Stomach (tissue), 8 donors: ENCODE measurements at regions not wholly inside any gene's neighbourhood (a gene's known extent, or its start where the extent isn't known, plus 50 kb on each side); places are given as distances from the start of the nearest gene placed in this dataset.

Experiments used
- DNase-seq, 2 donors: peaks; one replicate each; pipeline versions ENCODE4 v3.0.0 to v3.0.0-alpha.2; 2013 to 2019
- H3K27ac ChIP-seq, 5 donors: fragments of 200-600 bp in 4 of 5; sonication (generic) in 4 of 5; one replicate each; pipeline ENCODE4 v1.5.1; 2013 to 2019; ENCODE audit warnings: mild to moderate bottlenecking in 1 of 5, moderate library complexity in 1 of 5
- H3K27me3 ChIP-seq, 3 donors: fragments of 200-600 bp; sonication (generic); one replicate each; pipeline ENCODE4 v1.5.1; 2017 to 2019; ENCODE audit warnings: mixed run types in 1 of 3
- H3K36me3 ChIP-seq, 4 donors: fragments of 200-600 bp; sonication (generic); 1 replicate in 3 of 4; 2 replicates in 1 of 4; pipeline ENCODE4 v1.5.1; 2016 to 2019
- H3K4me1 ChIP-seq, 4 donors: fragments of 200-600 bp; sonication (generic); one replicate each; pipeline ENCODE4 v1.5.1; 2016 to 2019
- H3K4me3 ChIP-seq, 4 donors: fragments of 200-600 bp; sonication (generic) in 3 of 4; one replicate each; pipeline ENCODE4 v1.5.1; 2016 to 2019; ENCODE audit warnings: mild to moderate bottlenecking in 1 of 4
- H3K9me3 ChIP-seq, 4 donors: fragments of 200-600 bp; sonication (generic); one replicate each; pipeline ENCODE4 v1.5.1; 2016 to 2019
- EP300 ChIP-seq: sonication (generic); formaldehyde crosslinking; IDR thresholded peaks from one replicate; pipeline ENCODE4 v1.6.1; 2017; ENCODE audit warnings: antibody characterized with exemption
- POLR2A ChIP-seq, 4 donors: fragments of 450-650 bp; IDR thresholded peaks; one replicate each; pipeline ENCODE4 v1.6.1; 2016; ENCODE audit warnings: antibody characterized with exemption in 4 of 4, control low read depth in 2 of 4, mild to moderate bottlenecking in 1 of 4, moderate library complexity in 1 of 4
- POLR2AphosphoS5 ChIP-seq, 3 donors: sonication (generic); formaldehyde crosslinking; IDR thresholded peaks; one replicate each; pipeline ENCODE4 v1.6.1; 2016; ENCODE audit warnings: antibody characterized with exemption in 3 of 3
- WGBS, 5 donors: extraction: QIAGEN DNeasy Blood & Tissue Kit in 3 of 5; methylation state at CpG; one replicate each; pipeline versions ENCODE4 v1.1.5 to v1.1.7; 2013 to 2018; 5-methylcytosine and 5-hydroxymethylcytosine counted together
- intact Hi-C: fragments of 100-400 bp; cut with DNase I; formaldehyde crosslinking; loops from one replicate; pipeline ENCODE4 v1.15.1; 2023; ENCODE audit warnings: low total_unique reads
- TF ChIP-seq, protein P1 (sequence below), 7 experiments: fragments of 450-650 bp in 4 of 7; fragments of 200-600 bp in 3 of 7; sonication (generic) in 3 of 7; IDR thresholded peaks; one replicate each; pipeline ENCODE4 v1.5.1; 2016 to 2019; ENCODE audit warnings: antibody characterized with exemption in 7 of 7, control low read depth in 2 of 7, mild to moderate bottlenecking in 1 of 7
- donor health status: healthy with polysubstance abuse.
- donor health status: Bipolar disorder and iron deficiency.
- donor health status: healthy.

DNA sequence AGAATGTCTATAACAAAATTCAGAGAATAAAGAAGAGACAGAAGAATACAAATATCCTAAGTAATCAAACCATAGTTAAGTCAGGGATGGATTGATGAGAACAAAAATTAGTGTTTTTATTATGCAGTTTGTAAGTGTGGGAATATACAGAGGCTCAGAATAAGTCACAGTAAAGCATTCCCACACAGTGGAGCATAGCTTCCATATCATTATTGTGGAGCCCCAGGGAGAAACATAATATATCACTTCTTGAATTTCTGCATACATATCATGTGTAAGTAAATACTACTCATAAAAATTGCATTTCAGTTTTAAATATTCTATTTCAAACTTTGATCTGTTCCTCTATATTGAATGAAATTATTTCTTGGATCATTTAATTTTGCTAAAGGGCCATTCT is 790.4 kb downstream of the PLA2G4A start:
- no peak for TF ChIP-seq EP300
- TF ChIP-seq, protein P1, sequence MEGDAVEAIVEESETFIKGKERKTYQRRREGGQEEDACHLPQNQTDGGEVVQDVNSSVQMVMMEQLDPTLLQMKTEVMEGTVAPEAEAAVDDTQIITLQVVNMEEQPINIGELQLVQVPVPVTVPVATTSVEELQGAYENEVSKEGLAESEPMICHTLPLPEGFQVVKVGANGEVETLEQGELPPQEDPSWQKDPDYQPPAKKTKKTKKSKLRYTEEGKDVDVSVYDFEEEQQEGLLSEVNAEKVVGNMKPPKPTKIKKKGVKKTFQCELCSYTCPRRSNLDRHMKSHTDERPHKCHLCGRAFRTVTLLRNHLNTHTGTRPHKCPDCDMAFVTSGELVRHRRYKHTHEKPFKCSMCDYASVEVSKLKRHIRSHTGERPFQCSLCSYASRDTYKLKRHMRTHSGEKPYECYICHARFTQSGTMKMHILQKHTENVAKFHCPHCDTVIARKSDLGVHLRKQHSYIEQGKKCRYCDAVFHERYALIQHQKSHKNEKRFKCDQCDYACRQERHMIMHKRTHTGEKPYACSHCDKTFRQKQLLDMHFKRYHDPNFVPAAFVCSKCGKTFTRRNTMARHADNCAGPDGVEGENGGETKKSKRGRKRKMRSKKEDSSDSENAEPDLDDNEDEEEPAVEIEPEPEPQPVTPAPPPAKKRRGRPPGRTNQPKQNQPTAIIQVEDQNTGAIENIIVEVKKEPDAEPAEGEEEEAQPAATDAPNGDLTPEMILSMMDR (IDR thresholded peaks at IDR 0.05) = no peak
- no peak for TF ChIP-seq POLR2A (IDR thresholded peaks at IDR 0.05)
- TF ChIP-seq POLR2AphosphoS5 (IDR thresholded peaks at IDR 0.05) = no peak

DNA sequence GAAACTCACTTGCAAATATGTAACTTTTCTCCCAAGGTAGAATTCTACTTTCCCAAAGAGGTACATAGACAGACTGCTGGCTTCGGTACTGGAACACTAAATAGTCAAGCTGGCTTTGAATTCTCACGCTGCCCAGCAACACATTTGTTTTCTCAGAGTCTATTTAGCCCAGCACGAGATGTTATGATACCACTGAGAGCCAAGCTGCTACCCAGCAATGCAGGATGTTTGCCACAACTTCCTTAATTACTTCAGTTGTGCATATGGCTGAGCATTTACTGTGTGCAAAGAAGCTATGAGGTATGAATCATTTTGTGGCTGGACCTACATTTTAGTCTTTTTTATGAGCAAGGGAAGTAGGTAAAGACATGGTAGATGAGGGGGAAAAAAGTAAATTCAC is 793.2 kb downstream of the PLA2G4A start:
- peaks cover 0 to under 1% (median 0%) of the 10 kb centered on the region in 4 donors for H3K9me3 ChIP-seq
- TF ChIP-seq POLR2A (IDR thresholded peaks at IDR 0.05) (no peak), EP300 (no peak), POLR2AphosphoS5 (IDR thresholded peaks at IDR 0.05) (no peak)
- TF ChIP-seq, protein P1 (IDR thresholded peaks at IDR 0.05) = no peak
- WGBS, 5 donors = 41 to 49% (median 47%) methylated on average over 3 of the region's 3 CpGs
- no peak overlapping the region for H3K27ac ChIP-seq
- no peak overlapping the region for H3K4me3 ChIP-seq
- H3K36me3 ChIP-seq = no peaks in the 10 kb centered on the region
- DNase-seq = peak in 1 of 2 donors; percentile 40
- H3K4me1 ChIP-seq = no peaks in the 10 kb centered on the region
- intact Hi-C loops = no loop called here
- no peaks in the 10 kb centered on the region for H3K27me3 ChIP-seq

More for the DNA sequence above, 790.4 kb downstream of the PLA2G4A start:
- intact Hi-C loops = no loop called here
- Histone ChIP-seq H3K9me3 (peaks cover 0 to 24% (median 7%) of the 10 kb centered on the region in 4 donors), H3K4me3 (no peak overlapping the region), H3K4me1 (no peaks in the 10 kb centered on the region), H3K27ac (no peak overlapping the region), H3K36me3 (no peaks in the 10 kb centered on the region), H3K27me3 (no peaks in the 10 kb centered on the region)
- no peak for DNase-seq

DNA sequence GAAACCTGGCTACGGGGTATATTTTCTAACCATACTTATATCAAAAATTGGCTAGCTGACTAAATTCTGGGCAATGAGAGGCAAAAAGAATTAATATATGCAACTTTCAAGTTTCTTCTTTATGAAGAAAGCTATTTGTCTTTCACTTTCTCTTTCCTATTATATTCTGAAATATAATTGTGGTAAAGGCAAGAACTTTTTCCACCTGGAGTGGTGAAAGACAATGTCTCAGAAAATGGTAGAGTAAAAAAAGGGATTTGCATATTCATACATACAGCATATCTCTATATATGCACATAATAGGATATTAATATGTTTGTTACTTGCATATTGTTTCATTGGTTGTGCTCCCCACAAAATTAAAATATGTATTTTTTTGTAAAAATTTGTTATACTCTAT is 793.8 kb downstream of the PLA2G4A start:
- H3K4me3 ChIP-seq = no peak overlapping the region
- TF ChIP-seq POLR2AphosphoS5 (IDR thresholded peaks at IDR 0.05) = no peak
- no peaks in the 10 kb centered on the region for H3K36me3 ChIP-seq
- no peaks in the 10 kb centered on the region for H3K9me3 ChIP-seq
- intact Hi-C loops = no loop called here
- 0 to 46% (median 38%) methylated on average over 1 of the region's 1 CpG for WGBS, 5 donors
- H3K4me1 ChIP-seq = no peaks in the 10 kb centered on the region
- H3K27me3 ChIP-seq = no peaks in the 10 kb centered on the region
- no peak for DNase-seq
- no peak overlapping the region for H3K27ac ChIP-seq

DNA sequence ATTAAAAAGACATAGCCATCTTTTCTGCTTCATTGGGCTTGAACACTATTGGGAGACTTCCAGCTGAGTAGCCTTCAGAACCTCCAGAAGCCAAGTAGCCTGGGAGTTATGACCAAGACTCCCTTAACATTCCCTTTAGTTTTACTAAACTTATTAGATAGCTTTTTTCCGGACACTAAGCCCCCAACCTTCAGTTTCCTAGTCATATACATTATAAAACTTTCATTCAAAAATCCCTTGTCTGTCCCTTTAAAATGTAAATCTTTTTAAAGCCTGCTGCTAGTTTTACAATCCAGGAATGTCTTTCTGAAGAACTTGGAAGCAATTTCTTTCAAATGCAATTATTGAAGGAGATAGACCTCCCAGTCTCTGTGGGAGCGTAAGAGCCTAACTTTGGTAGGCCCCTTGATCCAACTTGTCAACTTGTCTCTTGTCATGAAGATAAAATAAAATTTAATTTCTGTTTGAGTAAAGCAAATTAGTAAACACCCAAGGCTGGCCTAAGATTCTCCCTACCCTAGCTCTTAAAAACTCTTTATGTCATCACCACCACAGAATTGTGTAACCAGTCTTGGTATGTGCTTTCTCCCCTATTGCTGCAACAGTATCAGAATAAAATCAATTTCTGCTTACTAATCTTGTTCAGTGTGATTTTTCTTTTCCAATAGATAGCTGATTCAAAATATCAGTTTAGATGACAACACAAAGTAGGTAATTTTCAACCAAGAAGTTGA is 796.2 kb downstream of the PLA2G4A start:
- Histone ChIP-seq H3K27me3 (no peaks in the 10 kb centered on the region), H3K27ac (no peak overlapping the region), H3K4me1 (no peaks in the 10 kb centered on the region), H3K9me3 (no peaks in the 10 kb centered on the region), H3K4me3 (no peak overlapping the region), H3K36me3 (no peaks in the 10 kb centered on the region)
- TF ChIP-seq EP300 = no peak
- no peak for TF ChIP-seq POLR2AphosphoS5 (IDR thresholded peaks at IDR 0.05)
- TF ChIP-seq POLR2A (IDR thresholded peaks at IDR 0.05) = no peak
- TF ChIP-seq, protein P1 (IDR thresholded peaks at IDR 0.05) = no peak
- DNase-seq = no peak
- intact Hi-C loops = no loop called here
- WGBS, 5 donors = 70 to 81% (median 73%) methylated on average over 2 of the region's 2 CpGs

DNA sequence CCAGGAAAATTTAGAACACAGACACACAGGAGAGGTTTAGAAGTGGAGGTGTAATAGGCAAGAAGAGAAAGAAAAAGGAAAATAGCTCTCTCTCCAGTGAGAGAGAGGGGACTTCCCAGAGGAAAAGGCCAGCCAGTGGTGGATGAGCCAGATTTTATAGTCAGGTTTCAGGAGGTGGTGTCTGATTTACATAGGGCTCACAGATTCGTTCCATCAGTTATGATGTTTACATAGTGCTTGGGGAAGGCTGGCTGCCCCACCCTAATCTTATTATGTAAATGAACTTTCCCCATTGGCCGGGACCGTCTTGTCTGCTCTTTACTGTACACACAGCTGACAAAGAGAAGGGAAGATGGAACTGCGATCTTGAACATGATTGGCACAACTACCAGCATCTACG is 797.3 kb downstream of the PLA2G4A start:
- intact Hi-C loops = no loop called here
- WGBS, 5 donors = 26 to 49% (median 32%) methylated on average over 5 of the region's 5 CpGs

More for the DNA sequence above, 797.3 kb downstream of the PLA2G4A start:
- H3K4me3 ChIP-seq = no peak overlapping the region
- H3K27me3 ChIP-seq = no peaks in the 10 kb centered on the region
- no peaks in the 10 kb centered on the region for H3K36me3 ChIP-seq
- no peaks in the 10 kb centered on the region for H3K4me1 ChIP-seq
- TF ChIP-seq POLR2A (IDR thresholded peaks at IDR 0.05) (no peak), EP300 (no peak), POLR2AphosphoS5 (IDR thresholded peaks at IDR 0.05) (no peak)
- TF ChIP-seq, protein P1 (IDR thresholded peaks at IDR 0.05) = no peak
- DNase-seq = no peak
- peaks cover 0 to 9% (median under 1%) of the 10 kb centered on the region in 4 donors for H3K9me3 ChIP-seq
- H3K27ac ChIP-seq = no peak overlapping the region
